ENCODE measurements at regions not wholly inside any gene's neighbourhood (a gene's known extent, or its start where the extent isn't known, plus 50 kb on each side); places are given as distances from the start of the nearest gene placed in this dataset.

GRCh38 chr6:144347933-144348332, 62.8 kb downstream of the UTRN start:
- TF ChIP-seq, protein P1, sequence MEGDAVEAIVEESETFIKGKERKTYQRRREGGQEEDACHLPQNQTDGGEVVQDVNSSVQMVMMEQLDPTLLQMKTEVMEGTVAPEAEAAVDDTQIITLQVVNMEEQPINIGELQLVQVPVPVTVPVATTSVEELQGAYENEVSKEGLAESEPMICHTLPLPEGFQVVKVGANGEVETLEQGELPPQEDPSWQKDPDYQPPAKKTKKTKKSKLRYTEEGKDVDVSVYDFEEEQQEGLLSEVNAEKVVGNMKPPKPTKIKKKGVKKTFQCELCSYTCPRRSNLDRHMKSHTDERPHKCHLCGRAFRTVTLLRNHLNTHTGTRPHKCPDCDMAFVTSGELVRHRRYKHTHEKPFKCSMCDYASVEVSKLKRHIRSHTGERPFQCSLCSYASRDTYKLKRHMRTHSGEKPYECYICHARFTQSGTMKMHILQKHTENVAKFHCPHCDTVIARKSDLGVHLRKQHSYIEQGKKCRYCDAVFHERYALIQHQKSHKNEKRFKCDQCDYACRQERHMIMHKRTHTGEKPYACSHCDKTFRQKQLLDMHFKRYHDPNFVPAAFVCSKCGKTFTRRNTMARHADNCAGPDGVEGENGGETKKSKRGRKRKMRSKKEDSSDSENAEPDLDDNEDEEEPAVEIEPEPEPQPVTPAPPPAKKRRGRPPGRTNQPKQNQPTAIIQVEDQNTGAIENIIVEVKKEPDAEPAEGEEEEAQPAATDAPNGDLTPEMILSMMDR (IDR thresholded peaks at IDR 0.05), result no peak
- TF ChIP-seq ZFX (IDR thresholded peaks at IDR 0.05; ENCODE audit: borderline replicate concordance), result no peak

All from 22Rv1 (cell line).